Hematopoietic multipotent progenitor cell treated with erythropoietin and hydrocortisone succinate and interleukin-3 and kit ligand, for 4 days (in vitro differentiated cells): ENCODE measurements at regions not wholly inside any gene's neighbourhood (a gene's known extent, or its start where the extent isn't known, plus 50 kb on each side); places are given as distances from the start of the nearest gene placed in this dataset.
"Not testable (repeated sequence)": the region's sequence is repeated elsewhere in the genome, so short reads cannot be mapped to it uniquely, and the experiment has no call there.

Experiments
- DNase-seq: peaks from one replicate; pipeline ENCODE4 v3.0.0-alpha.2; 2015

- DNase-seq: peak; percentile 10
These were observed 378.8 kb downstream of the MED13L start for GRCh38 chr12:115898670-115899069.

- DNase-seq: no peak
These were observed 379.8 kb downstream of the MED13L start for GRCh38 chr12:115897729-115898128.

GRCh38 chr12:115895247-115895646, 382.2 kb downstream of the MED13L start:
- peak; percentile 6 for DNase-seq

- DNase-seq: no peak
These were observed 385.8 kb downstream of the MED13L start for GRCh38 chr12:115891556-115892164.

DNA sequence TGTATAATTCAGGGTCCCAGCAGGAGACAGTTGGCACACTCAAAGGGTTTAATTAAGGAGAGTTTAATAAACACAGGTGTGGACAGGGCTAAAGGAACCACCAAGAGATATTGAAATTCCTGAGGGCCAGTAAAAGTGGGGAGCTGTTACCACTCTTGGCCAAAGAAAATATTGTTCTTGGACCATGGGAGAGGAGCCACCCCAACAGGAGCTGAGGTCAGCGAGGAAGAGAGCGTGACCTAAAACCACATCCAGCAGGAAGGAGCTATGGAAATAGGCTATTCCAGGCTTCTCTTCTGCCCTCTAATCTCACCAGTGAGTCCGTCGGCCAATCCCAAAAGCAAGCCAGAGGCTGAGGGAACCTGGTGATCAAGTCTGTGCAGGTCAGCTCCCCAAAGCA, 390.8 kb downstream of the MED13L start:
- no peak for DNase-seq

DNA sequence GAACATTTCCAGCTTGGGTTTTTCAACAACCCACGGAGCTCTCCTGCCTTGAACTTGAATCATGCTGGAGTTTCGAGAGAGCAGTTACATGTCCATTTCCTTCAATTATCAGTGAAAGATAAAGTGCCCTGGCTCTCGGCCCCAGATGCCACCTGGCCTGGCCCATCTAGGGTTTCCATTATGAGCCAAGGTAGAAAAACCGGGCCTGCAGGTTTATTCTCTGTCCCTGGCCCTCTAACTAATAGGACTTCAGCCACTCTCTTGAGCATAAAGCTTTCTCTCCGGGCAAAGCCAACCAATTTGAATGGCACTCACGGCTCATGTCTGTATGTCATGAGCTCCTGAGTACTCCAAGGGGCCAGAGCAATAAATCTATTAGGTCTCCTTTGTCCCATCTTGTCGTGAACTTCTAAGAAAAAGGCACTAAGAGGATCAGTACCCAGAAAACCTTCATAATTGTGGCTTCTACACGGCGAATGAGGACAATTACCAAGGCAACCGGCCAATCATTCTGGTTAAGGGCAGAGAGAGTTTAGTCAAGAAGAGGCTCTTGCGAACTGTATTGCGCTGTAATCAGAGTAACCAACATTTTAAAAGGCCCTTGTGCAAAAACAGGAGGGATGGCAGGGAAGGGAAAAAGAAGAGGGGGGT, 392.3 kb downstream of the MED13L start:
- no peak for DNase-seq

GRCh38 chr12:115882936-115883335, 394.6 kb downstream of the MED13L start:
- DNase-seq: no peak

DNA sequence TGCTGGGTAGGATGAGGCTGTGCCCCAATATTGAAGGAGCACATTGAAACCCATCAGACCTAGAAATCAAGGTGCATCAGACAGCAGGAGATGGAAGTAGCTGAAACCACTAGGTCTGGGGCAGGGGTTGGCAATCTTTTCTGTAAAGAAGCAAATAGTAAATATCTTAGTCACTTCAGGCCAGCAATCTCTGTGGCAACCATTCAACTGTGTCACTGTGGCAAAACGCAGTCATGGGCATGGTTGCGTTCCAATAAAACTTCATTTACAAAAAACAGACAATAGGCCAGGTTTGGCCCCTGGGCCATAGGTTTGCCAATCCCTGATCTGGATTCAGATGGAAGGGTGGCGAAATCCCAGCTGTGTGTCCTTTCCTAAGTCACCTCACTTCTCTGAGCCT, 397.3 kb downstream of the MED13L start:
- DNase-seq: no peak

GRCh38 chr12:115879354-115879753, 398.1 kb downstream of the MED13L start:
- no peak for DNase-seq

GRCh38 chr12:115873451-115874082, 403.9 kb downstream of the MED13L start:
- DNase-seq: no peak

DNA sequence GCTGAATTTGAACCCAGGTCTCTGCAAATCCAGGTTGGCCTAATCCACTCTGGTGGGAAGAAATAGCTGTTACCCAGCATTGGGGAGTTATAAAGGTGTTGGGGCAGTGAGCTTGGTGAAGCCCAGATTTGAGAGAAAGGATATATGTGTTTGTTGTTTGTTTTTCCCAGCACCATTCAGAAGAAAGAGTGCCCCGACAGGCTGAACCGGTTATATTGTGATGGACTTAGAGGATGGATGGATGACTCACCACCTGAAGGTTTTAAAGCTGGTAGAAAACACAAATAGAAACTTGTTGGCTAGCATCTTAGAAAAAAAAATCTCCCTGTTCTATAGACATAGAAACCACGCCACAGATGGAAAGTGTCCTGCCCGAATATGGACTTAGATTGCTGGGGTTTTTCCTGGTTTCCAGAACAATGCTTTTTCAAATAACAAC, 404.6 kb downstream of the MED13L start:
- DNase-seq: no peak

- DNase-seq: no peak
These were observed 405.3 kb downstream of the MED13L start for GRCh38 chr12:115872212-115872611.

DNA sequence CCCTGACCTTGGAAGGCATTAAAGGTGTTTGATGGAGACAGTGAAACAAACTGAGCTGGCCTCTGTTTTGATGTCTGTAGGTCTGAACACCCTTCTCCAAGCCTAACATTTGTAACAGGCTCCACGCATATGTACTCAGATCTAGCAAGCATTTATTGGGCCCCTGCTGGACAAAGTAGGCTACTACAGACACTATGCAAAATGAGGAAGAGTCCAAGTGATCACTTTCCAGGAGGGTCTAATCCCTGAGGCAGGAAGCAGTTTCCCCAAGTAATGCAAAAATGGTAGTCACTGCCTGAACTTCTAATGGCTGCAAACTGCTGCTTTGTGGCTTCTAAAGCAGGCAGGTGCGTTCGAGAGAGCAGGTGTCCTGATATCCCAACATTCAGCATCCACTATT, 405.8 kb downstream of the MED13L start:
- DNase-seq: peak; percentile 67

DNA sequence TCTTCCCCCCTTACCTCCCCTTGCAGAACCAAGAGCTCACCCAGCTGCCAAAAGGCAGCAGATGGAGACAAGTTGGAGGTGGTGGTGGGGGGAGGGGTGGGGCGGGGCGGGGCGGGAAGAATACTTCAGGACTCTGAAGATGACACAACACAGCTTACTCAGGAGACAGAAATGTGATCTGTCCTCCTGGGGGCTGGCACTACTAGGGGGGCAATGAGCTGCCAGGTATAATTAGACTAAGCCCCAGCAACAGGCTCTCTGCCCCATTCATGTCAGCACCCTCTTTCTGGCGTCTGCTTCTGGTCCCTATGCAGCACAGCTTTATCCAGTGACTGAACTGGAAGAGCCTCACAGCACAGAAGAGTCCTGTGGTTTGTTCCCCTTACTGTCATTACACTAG, 407.0 kb downstream of the MED13L start:
- no peak for DNase-seq

GRCh38 chr12:115870021-115870420, 407.5 kb downstream of the MED13L start:
- DNase-seq: no peak

GRCh38 chr12:115869604-115870003, 407.9 kb downstream of the MED13L start:
- DNase-seq: no peak

GRCh38 chr12:115868624-115869023, 408.9 kb downstream of the MED13L start:
- no peak for DNase-seq

DNA sequence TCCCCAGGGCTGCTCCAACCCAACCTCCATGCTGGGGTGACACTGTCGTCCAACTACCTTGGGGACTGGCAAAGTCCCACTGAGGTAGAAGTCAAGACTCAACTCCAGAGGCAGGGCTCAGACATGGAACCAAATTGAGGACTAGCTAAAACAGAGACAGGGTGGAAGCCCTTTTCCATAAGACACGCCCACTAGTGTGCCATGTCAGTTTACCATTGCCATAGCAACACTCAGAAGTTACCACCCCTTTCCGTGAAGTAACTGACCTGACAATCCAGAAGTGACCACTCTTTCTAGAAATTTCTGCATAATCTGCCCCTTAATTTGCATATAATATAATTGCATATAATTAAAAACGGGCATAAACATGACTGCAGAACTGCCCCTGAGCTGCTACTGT, 409.6 kb downstream of the MED13L start:
- DNase-seq: no peak

DNA sequence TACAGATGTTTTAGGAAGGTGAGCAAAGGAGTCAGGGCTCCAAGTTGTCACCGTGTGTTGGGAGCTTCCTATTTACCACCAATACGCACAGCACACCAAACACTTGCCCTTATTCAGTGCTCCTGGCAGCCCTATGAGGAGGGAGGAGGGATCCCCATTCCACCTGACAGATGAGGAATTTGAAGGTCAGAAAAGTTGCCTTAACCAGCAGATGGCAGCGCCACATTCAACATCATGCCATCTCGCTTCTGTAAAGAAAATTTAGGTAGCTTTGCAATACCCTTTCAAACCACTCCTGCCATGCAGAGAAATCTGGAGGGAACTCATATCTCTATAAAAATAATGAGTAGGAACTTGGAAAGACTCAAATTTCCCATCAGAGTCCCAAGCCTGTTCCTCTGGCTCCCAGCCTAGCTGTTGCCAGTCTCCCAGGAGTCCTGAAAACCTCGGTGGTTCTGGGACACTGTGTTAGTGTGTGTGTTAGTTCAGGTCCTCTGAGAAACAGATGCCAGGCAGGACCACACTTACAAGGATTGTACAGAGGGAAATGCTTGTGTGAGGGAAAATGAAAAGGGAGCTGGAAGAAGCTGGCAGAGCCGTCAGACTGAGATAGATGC, 410.5 kb downstream of the MED13L start:
- DNase-seq: peak; percentile 17

DNA sequence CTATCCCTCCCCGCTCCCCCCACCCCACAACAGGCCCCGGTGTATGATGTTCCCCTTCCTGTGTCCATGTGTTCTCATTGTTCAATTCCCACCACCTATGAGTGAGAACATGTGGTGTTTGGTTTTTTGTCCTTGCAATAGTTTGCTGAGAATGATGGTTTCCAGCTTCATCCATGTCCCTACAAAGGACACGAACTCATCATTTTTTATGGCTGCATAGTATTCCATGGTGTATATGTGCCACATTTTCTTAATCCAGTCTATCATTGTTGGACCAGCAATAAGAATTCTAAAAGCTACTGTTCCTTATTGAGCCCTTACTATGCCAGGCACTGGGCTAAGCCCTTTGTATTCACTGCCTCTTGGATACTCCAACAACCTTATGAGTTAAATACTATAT, 411.2 kb downstream of the MED13L start:
- not testable (repeated sequence) for DNase-seq

DNA sequence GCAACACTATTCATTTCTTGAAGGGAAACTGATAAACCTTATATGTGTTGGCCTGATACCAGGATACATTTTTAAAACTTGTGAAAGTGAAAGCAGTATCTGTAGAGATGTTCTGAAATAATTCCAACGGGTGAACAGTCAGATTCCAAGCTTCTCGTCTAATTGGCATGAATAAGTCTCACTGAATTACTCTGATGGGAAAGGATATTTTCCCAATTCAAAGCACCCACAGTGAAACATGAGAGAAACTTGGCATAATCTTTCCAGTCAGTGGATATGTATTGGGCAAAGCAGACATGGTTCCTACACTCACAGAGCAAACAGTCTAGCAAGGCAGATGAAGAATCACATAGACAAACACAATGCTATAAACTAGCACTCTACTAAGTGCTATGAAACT, 413.1 kb downstream of the MED13L start:
- no peak for DNase-seq

DNA sequence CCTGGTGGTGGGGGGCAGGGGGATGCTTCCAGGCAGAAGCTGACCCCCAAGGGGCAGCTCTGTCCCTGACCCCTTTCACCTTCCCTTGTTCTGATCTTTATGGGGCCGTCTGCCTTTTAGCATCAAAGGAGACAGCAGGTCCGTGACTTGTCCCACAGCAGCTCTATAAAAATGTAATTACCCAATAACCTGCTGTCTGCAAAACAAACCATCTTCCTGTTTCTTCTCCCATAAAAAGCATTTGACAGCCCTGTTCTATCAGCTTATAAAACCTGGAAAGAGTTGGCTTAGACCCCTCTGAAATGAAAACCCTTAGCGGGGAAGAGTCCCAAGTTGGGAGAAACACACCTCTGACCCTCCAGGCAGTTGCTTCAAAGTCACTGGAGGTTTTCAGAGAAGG, 416.9 kb downstream of the MED13L start:
- DNase-seq: no peak

GRCh38 chr12:115859231-115859630, 418.3 kb downstream of the MED13L start:
- DNase-seq: no peak

DNA sequence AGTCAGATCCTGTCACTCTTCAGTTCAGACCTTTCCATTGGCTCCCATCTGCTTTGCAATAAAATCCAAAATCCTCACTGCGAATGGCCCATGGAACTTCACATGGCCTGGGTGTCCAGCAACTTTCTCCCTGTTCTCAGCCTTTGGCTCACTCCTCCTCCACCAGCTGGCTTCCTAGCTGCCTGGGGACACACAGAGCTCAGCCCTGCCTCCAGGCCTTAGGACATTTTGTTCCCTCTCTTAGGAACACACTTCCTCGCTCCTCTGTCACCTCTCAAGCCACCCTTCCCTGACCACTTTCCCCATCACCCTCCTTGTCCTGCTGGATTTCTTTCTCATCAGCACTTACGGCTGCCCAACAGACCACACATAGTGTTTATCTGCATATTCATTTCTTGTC, 419.6 kb downstream of the MED13L start:
- no peak for DNase-seq
